ENCODE measurements at regions not wholly inside any gene's neighbourhood (a gene's known extent, or its start where the extent isn't known, plus 50 kb on each side); places are given as distances from the start of the nearest gene placed in this dataset.

- Mint-ChIP-seq H3K4me3 (no peak overlapping the region), H3K9me3 (peaks cover 19% of the 10 kb centered on the region), H3K27me3 (ENCODE audit: insufficient read depth, low read depth) (no peaks in the 10 kb centered on the region), H3K36me3 (peaks cover 2% of the 10 kb centered on the region), H3K4me1 (no peaks in the 10 kb centered on the region), H3K27ac (no peak overlapping the region)
- H3K9me3 ChIP-seq (ENCODE audit: low read depth) = no peaks in the 10 kb centered on the region
- H3K9ac ChIP-seq = no peak overlapping the region
- no peaks in the 10 kb centered on the region for H3K79me2 ChIP-seq (ENCODE audit: low read depth)
- no peaks in the 10 kb centered on the region for H4K20me1 ChIP-seq (ENCODE audit: low read depth)
- no peaks in the 10 kb centered on the region for H3F3A ChIP-seq (ENCODE audit: low read depth)
- TF ChIP-seq EZH2 (IDR thresholded peaks at IDR 0.05) (no peak), CTCF (IDR thresholded peaks at IDR 0.05) (no peak), EZH2phosphoT487 (IDR thresholded peaks at IDR 0.05) (no peak)
- no peak for DNase-seq (ENCODE audit: low spot score)
- no peak overlapping the region for H2AFZ ChIP-seq (replicated peaks)
- H3K4me3 ChIP-seq = no peak overlapping the region
- no peaks in the 10 kb centered on the region for H3K36me3 ChIP-seq
- no peak overlapping the region for H3K4me2 ChIP-seq
- no peaks in the 10 kb centered on the region for H3K27me3 ChIP-seq
- H3K27ac ChIP-seq = no peak overlapping the region
- no peaks in the 10 kb centered on the region for H3K4me1 ChIP-seq
Measured at GRCh38 chr9:80117031-80117430, 545.3 kb downstream of the TLE4 start.

- Histone ChIP-seq H2AFZ (replicated peaks) (no peak overlapping the region), H3K27ac (no peak overlapping the region), H3K4me3 (no peak overlapping the region), H3K4me2 (no peak overlapping the region), H4K20me1 (ENCODE audit: low read depth) (no peaks in the 10 kb centered on the region), H3K9ac (no peak overlapping the region), H3K27me3 (no peaks in the 10 kb centered on the region), H3K4me1 (no peaks in the 10 kb centered on the region), H3F3A (ENCODE audit: low read depth) (no peaks in the 10 kb centered on the region), H3K36me3 (no peaks in the 10 kb centered on the region), H3K79me2 (ENCODE audit: low read depth) (no peaks in the 10 kb centered on the region), H3K9me3 (ENCODE audit: low read depth) (no peaks in the 10 kb centered on the region)
- DNase-seq (ENCODE audit: low spot score) = no peak
- H3K4me1 Mint-ChIP-seq = no peaks in the 10 kb centered on the region
- H3K4me3 Mint-ChIP-seq = no peak overlapping the region
- peaks cover 19% of the 10 kb centered on the region for H3K9me3 Mint-ChIP-seq
- no peak for TF ChIP-seq EZH2phosphoT487 (IDR thresholded peaks at IDR 0.05)
- no peak for TF ChIP-seq CTCF (IDR thresholded peaks at IDR 0.05)
- TF ChIP-seq EZH2 (IDR thresholded peaks at IDR 0.05) = no peak
- H3K36me3 Mint-ChIP-seq = peaks cover 2% of the 10 kb centered on the region
- H3K27ac Mint-ChIP-seq = no peak overlapping the region
- no peaks in the 10 kb centered on the region for H3K27me3 Mint-ChIP-seq (ENCODE audit: insufficient read depth, low read depth)
Measured at GRCh38 chr9:80114241-80114640, 542.5 kb downstream of the TLE4 start.

GRCh38 chr9:80107931-80108660 is 536.3 kb downstream of the TLE4 start:
- no peaks in the 10 kb centered on the region for H3K27me3 ChIP-seq
- H3K4me1 ChIP-seq = no peaks in the 10 kb centered on the region
- H3K4me3 Mint-ChIP-seq = no peak overlapping the region
- H3K4me1 Mint-ChIP-seq = no peaks in the 10 kb centered on the region
- no peak overlapping the region for H3K4me3 ChIP-seq
- no peaks in the 10 kb centered on the region for H3K36me3 Mint-ChIP-seq
- TF ChIP-seq EZH2 (IDR thresholded peaks at IDR 0.05) (no peak), EZH2phosphoT487 (IDR thresholded peaks at IDR 0.05) (no peak), CTCF (IDR thresholded peaks at IDR 0.05) (no peak)
- H3F3A ChIP-seq (ENCODE audit: low read depth) = no peaks in the 10 kb centered on the region
- H3K27ac ChIP-seq = no peak overlapping the region
- H2AFZ ChIP-seq (replicated peaks) = no peak overlapping the region
- H3K4me2 ChIP-seq = no peak overlapping the region
- H3K27me3 Mint-ChIP-seq (ENCODE audit: insufficient read depth, low read depth) = no peaks in the 10 kb centered on the region
- H3K27ac Mint-ChIP-seq = no peak overlapping the region
- H3K9me3 ChIP-seq (ENCODE audit: low read depth) = no peaks in the 10 kb centered on the region
- no peaks in the 10 kb centered on the region for H3K79me2 ChIP-seq (ENCODE audit: low read depth)
- H4K20me1 ChIP-seq (ENCODE audit: low read depth) = no peaks in the 10 kb centered on the region
- no peak for DNase-seq (ENCODE audit: low spot score)
- peaks cover 4% of the 10 kb centered on the region for H3K9me3 Mint-ChIP-seq
- H3K9ac ChIP-seq = no peak overlapping the region
- H3K36me3 ChIP-seq = no peaks in the 10 kb centered on the region

Data from neural progenitor cell (in vitro differentiated cells).